Mucosa of descending colon (tissue), 3 donors: ENCODE measurements at regions not wholly inside any gene's neighbourhood (a gene's known extent, or its start where the extent isn't known, plus 50 kb on each side); places are given as distances from the start of the nearest gene placed in this dataset.

Experiments
- ATAC-seq: fragments of 200-7000 bp; cut with Tn5 transposase; one replicate; pipeline ENCODE4 v1.9.1; 2020; ENCODE audit warnings: mild to moderate bottlenecking, moderate library complexity
- DNase-seq, 3 donors: peaks; one replicate each; pipeline ENCODE4 v3.0.0-alpha.2; 2020
- H3K36me3 ChIP-seq: fragments of 200-600 bp; one replicate; pipeline ENCODE4 v1.8.0; 2021; ENCODE audit warnings: low read depth, mild to moderate bottlenecking
- H3K4me1 ChIP-seq: fragments of 200-600 bp; one replicate; pipeline ENCODE4 v1.8.0; 2021; ENCODE audit warnings: low read depth, mild to moderate bottlenecking
- H3K4me3 ChIP-seq: fragments of 200-600 bp; one replicate; pipeline ENCODE4 v1.8.0; 2021; ENCODE audit warnings: mild to moderate bottlenecking
- H3K9me3 ChIP-seq: fragments of 200-600 bp; one replicate; pipeline ENCODE4 v1.8.0; 2021; ENCODE audit warnings: mild to moderate bottlenecking
- intact Hi-C, 2 donors: fragments of 100-400 bp; cut with DNase I in 1 of 2; cut with micrococcal nuclease in 1 of 2; formaldehyde crosslinking; loops; one replicate each; pipeline versions ENCODE4 v1.11.0 to v1.11.1; 2022; cut with DNase I, micrococcal nuclease
- TF ChIP-seq, protein P1 (sequence below): fragments of 200-600 bp; IDR thresholded peaks from one replicate; pipeline ENCODE4 v1.8.0; 2022; ENCODE audit warnings: antibody characterized with exemption, mild to moderate bottlenecking
- donor health status: DM: no; HTN: no; CAD: no; lungs with moderate emphysema.
- donor health status: DM: no; HTN: no; CAD: no.
- donor health status: DM: no; HTN: yes; CAD: no.

GRCh38 chr10:6669269-6669859 lies 89.3 kb upstream of the PRKCQ start:
- TF ChIP-seq, protein P1, sequence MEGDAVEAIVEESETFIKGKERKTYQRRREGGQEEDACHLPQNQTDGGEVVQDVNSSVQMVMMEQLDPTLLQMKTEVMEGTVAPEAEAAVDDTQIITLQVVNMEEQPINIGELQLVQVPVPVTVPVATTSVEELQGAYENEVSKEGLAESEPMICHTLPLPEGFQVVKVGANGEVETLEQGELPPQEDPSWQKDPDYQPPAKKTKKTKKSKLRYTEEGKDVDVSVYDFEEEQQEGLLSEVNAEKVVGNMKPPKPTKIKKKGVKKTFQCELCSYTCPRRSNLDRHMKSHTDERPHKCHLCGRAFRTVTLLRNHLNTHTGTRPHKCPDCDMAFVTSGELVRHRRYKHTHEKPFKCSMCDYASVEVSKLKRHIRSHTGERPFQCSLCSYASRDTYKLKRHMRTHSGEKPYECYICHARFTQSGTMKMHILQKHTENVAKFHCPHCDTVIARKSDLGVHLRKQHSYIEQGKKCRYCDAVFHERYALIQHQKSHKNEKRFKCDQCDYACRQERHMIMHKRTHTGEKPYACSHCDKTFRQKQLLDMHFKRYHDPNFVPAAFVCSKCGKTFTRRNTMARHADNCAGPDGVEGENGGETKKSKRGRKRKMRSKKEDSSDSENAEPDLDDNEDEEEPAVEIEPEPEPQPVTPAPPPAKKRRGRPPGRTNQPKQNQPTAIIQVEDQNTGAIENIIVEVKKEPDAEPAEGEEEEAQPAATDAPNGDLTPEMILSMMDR = peak; percentile 29
- Histone ChIP-seq H3K9me3 (no peaks in the 10 kb centered on the region), H3K36me3 (no peaks in the 10 kb centered on the region), H3K4me1 (no peaks in the 10 kb centered on the region), H3K4me3 (no peak overlapping the region)
- ATAC-seq = no peak
- intact Hi-C loops = no loop called here
- DNase-seq = peak in 1 of 3 donors; percentile 46

GRCh38 chr10:6667679-6668270 lies 87.7 kb upstream of the PRKCQ start:
- Histone ChIP-seq H3K4me3 (no peak overlapping the region), H3K9me3 (no peaks in the 10 kb centered on the region), H3K4me1 (no peaks in the 10 kb centered on the region), H3K36me3 (no peaks in the 10 kb centered on the region)
- ATAC-seq = peak; percentile 33
- peak in 1 of 3 donors; percentile 55 for DNase-seq
- TF ChIP-seq, protein P1 = no peak
- intact Hi-C loops = no loop called here

- intact Hi-C loops = no loop called here
These were observed 87.1 kb upstream of the PRKCQ start for GRCh38 chr10:6667150-6667549.

GRCh38 chr10:6665847-6666246 lies 85.8 kb upstream of the PRKCQ start:
- TF ChIP-seq, protein P1 = no peak
- Histone ChIP-seq H3K4me1 (no peaks in the 10 kb centered on the region), H3K4me3 (no peak overlapping the region), H3K36me3 (no peaks in the 10 kb centered on the region), H3K9me3 (no peaks in the 10 kb centered on the region)
- DNase-seq (no peak), ATAC-seq (peak; percentile 38)
- intact Hi-C loops = no loop called here

More at GRCh38 chr10:6667150-6667549, 87.1 kb upstream of the PRKCQ start:
- TF ChIP-seq, protein P1 = no peak
- DNase-seq (no peak), ATAC-seq (no peak)
- Histone ChIP-seq H3K4me3 (no peak overlapping the region), H3K36me3 (no peaks in the 10 kb centered on the region), H3K9me3 (no peaks in the 10 kb centered on the region), H3K4me1 (no peaks in the 10 kb centered on the region)

DNA sequence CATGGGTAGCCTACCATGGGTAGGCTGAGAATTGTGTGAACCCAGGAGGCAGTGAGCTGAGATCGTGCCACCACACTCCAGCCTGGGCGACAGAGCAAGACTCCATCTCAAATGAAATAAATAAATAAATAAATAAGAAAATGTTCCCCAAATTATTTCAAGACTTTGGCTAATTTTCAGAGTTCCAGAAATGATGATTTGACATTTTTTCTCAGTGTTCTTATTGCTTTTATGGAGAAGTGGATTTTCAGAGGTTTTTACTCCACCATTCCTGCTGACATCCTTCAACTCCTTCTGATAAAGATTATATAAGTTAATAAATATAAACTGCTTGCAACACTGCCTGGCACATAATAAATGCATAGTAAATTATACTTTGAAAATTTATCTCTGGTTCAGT lies 80.4 kb upstream of the PRKCQ start:
- Histone ChIP-seq H3K4me1 (no peaks in the 10 kb centered on the region), H3K36me3 (no peaks in the 10 kb centered on the region), H3K4me3 (no peak overlapping the region), H3K9me3 (no peaks in the 10 kb centered on the region)
- DNase-seq (no peak), ATAC-seq (no peak)
- intact Hi-C loops = no loop called here
- TF ChIP-seq, protein P1 = no peak
